GM08714 (cell line): ENCODE measurements at regions not wholly inside any gene's neighbourhood (a gene's known extent, or its start where the extent isn't known, plus 50 kb on each side); places are given as distances from the start of the nearest gene placed in this dataset.

ENCODE experiments used
- H3K4me3 ChIP-seq: fragments of 200-500 bp; sonication (Bioruptor generic); 2 replicates; pipeline ENCODE4 v1.5.1; 2014; ENCODE audit warnings: mild to moderate bottlenecking, low read length, inconsistent platforms
- ZNF274 ChIP-seq: IDR thresholded peaks from 2 replicates; pipeline ENCODE4 v1.6.1; 2012; ENCODE audit warnings: mild to moderate bottlenecking, low read depth, low read length

DNA sequence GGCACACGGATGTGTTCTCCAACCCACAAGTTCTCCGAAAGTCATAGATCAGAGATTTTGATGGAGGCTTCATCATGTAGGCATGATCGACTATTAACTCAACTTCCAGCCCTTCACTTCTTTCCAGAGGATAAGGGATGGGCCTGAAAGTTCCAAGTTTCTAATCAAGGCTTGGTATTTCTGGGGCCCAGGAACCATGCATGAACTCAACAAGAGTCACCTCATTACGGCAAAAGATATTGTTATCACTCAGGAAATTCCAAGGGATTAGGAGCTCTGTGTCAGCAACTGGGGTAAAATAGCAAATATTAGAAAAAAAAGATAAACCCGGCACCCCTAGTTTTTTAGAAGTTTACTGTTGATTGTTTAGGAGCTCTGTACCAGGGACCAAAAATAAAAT lies 240.1 kb upstream of the PPP1R2C start:
- no peak overlapping the region for H3K4me3 ChIP-seq
- no peak for TF ChIP-seq ZNF274

DNA sequence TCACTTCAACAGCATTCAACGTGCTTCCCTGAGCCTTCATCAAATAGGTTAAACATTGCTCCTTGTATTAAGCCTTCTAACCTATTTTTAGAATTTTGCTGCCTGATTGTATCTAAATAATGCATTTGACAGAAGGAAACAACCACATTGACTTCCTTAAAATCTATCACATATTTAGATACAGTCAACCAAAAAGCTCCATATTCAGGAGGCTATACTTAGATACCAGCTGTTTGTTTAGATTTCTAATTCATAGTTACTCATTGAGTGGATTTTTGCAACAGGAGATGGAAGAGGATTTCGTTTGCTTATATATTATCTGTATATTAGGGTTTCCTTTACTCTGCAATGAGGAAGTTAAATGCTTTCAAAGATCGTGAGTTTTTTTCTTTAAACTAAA lies 241.1 kb upstream of the PPP1R2C start:
- H3K4me3 ChIP-seq = no peak overlapping the region
- no peak for TF ChIP-seq ZNF274

DNA sequence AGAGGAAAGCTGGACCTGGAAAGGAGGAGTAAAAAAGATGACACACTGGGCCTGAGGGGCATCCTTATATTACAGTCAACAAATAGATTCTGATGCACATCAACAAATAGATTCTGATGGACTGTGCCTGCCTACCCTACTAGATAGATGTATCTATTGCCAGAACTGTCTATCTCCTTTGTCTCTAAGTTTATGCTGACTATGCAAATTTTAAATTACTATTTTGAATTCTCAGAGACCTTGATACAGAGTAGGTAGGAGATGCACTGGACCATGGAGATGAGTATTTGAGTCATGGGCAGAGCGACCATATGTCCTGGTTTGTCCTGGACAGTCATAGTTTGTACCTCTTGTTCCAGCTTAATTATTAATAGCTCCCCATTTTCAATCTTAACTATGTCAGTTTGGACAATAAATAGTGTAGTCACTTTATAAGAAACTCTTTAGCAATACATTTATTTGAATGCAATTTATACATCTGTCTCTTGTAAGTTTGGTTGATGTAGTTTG lies 247.9 kb upstream of the PPP1R2C start:
- TF ChIP-seq ZNF274 = no peak

DNA sequence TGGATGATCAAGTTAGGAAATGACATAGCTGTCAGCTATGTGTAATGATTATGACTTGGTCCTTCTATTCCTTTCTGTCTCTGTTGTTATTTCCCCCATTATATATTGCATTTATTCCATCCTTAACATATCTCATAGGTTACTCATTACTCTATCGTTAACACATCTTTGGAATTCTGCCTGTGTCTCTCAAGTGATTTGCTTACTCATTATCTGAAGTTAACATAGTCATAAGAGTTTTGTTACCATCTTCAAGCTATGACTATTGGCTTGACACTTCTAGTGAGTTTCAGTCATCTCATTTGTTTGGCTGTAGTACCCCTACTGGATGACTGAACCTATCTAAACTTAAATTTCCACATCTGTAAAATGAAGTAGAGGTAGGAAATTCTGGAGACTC lies 286.1 kb upstream of the PPP1R2C start:
- no peak overlapping the region for H3K4me3 ChIP-seq
- TF ChIP-seq ZNF274 = no peak

More for the DNA sequence above, 247.9 kb upstream of the PPP1R2C start:
- no peak overlapping the region for H3K4me3 ChIP-seq

DNA sequence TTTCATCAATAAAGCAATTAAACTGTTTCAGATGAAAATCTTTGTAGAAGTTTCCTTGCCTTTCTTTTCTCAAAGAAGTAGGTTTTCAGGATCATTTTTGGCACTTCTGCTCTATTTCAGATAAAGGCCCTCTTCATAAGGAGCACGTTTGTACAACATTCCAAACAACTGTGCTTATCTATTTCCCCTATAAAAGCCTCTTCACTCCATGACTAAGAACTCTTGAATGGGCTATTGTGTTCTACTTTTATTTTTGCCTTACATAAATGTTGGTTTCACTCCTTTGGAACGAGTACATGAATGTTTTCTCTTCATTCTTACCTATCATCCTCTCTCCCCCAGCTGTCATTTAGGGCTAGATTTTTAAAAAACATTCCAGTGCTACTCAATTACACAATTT lies 288.0 kb upstream of the PPP1R2C start:
- H3K4me3 ChIP-seq = no peak overlapping the region
- TF ChIP-seq ZNF274 = no peak

DNA sequence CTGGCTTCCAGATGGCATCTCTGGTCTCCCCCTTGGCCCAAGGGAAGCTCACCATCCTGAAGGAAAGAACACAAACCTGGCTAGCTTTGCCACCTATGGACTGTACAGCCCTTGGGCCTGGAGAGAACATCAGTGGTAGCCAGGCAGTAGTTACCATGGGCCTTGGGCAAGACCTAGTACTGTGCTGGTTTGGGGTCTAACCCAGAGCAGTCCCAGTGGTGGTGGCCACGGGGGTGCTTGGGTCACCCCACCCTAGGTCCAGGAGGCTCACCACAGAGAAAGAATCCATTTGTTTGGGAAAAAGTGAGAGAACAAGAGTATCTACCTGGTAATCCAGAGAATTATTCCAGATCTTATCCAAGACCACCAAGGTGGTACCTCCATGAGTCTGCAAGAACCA lies 290.7 kb upstream of the PPP1R2C start:
- TF ChIP-seq ZNF274 = no peak
- no peak overlapping the region for H3K4me3 ChIP-seq

DNA sequence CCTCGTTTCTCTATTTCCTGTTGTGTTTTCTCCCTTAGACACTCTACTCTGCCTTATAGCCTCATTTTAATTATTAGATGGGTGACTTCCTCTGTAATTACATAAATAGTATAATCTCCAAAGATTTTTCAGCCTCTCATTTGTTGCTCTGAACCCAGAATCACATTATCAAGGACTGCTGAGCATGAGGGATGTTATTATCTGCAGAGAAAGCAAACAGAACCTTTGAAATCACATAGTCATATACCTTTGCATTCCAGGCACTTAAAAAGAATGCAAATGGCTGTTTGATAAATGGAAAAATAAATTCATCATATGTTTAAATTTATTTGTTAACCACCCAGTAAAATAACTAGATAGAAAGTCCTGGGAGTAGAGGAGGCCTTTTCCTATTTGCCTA lies 305.1 kb upstream of the PPP1R2C start:
- no peak overlapping the region for H3K4me3 ChIP-seq
- no peak for TF ChIP-seq ZNF274

DNA sequence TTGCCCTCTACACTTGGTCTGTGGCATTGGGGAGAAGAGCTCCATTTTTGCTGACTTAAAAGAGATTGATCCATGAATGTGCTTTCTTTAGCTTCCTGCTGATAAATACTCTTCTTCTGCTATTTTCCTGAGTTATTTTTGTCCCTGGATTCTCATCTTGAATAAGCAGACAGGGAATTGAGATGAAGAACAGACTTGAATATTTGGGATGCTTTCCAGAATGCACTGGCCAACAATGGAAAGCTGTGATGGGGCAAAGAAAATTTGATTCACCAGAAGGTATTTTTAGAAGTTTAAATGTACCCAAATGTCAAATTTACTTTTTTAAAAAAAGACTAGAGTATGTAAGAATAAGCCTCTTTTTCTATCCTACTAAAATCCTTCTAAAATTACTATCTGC lies 309.9 kb upstream of the PPP1R2C start:
- TF ChIP-seq ZNF274 = no peak
- H3K4me3 ChIP-seq = no peak overlapping the region

DNA sequence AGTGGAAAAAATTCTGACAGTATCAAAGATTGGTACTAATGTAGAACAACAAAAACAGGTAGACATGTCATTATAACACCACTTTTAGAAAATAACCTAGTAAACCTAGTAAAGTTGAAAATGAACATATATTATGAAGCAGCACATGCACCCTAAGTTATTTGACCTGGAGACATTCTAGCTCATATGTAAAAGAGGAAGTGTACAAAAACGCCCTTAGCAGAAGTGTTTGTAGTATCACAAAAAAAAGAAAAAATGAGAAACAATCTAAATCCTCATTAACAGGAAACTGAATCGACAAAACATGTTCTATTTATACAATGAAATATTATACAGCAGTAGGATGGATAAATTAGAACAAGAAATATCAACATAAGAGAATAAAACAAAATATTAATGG lies 318.9 kb upstream of the PPP1R2C start:
- no peak for TF ChIP-seq ZNF274
- H3K4me3 ChIP-seq = no peak overlapping the region

DNA sequence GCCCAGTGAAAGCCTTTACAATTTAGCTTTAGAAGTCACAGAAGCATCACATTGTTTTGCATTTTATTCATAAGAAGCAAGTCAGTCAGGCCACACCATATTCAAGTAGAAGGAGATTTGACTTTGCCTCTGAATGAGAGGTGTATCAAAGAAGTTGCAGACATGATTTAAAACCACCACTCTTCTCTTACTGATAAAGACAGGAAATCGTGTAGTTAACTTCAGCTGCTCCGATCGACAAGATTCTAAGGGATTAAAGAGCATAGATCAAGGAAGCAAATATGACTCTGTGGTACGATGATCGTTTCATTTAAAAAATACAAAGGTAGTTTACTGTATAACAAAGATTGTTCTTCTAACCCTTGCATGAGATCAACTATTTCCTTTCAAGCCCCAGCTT lies 328.0 kb upstream of the PPP1R2C start:
- H3K4me3 ChIP-seq = no peak overlapping the region
- no peak for TF ChIP-seq ZNF274

DNA sequence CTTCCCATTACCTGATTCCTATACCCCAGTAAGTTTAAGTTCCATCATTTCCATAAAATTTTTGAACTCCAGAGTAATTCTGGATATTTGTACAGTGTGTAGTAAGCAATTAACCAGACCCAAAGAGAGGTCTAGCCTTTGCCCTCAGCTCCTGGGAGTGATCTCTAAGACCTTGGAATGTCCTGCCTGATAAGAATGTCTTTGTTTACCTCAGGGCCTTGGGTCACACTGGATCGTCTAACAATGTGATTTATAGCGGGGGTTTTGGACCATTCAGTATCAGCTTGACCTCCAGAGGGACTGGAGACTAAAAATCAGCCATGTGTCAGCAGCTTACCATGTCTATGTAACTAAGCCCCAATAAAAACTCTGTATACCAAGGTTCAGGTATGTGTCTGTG lies 330.9 kb upstream of the PPP1R2C start:
- no peak for TF ChIP-seq ZNF274
- no peak overlapping the region for H3K4me3 ChIP-seq

DNA sequence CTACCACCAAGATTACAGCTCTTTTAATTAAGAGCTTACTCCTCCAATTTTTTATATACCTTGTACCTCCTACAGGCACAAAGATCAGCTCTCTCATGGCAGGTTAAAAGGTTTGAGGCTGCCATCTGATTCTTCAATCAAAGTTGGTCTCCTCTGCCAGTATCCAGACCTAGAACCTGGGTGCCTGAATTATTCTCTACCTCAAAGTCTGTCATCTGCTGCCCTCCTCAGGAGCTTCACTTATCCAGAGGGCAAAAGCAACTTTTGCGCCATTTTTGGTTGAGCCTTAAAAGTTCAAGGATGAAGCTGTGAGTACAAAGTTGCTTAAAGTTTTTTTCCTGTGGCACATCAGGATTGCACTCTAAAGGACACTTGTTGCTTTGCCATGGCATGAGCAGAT lies 343.7 kb upstream of the PPP1R2C start:
- no peak for TF ChIP-seq ZNF274
- H3K4me3 ChIP-seq = no peak overlapping the region

DNA sequence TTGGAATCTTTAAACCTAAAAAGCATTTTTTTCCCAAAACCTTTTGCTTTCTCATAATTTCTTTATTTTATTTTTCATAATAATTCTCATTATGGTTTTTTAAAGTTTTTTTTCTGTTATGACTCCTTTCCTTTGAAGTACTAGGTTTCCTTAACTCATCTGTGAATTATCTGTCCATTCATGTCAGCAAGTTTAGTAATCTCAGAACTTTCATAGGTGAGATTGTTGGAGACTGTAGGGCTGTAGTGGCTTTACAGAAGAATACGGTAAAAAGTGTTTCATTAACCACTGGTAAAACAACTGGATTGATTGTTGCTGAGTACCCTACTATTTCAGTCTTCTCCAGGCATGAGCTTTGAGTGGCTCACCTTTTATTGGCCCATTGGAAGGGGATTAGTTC lies 361.7 kb upstream of the PPP1R2C start:
- TF ChIP-seq ZNF274 = no peak

DNA sequence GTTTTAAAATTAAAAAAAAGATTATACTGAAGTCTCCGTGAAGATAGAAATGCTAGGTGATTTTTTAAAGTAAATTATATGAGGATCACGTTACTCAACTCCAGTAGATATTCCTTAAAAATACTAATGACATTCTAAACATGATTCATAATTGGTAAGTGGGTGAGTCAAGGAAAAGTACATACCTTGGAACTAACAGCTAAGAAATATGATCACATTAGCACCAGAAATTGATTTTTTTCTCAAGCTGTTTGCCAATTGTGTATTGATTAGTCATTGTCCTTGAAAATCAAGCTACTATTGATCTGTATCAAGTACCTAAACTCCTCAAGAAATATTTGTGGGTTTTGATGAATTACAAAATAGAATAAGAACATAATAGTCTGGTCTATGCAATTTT lies 362.6 kb upstream of the PPP1R2C start:
- no peak overlapping the region for H3K4me3 ChIP-seq
- TF ChIP-seq ZNF274 = no peak

More for the DNA sequence above, 361.7 kb upstream of the PPP1R2C start:
- H3K4me3 ChIP-seq = no peak overlapping the region

DNA sequence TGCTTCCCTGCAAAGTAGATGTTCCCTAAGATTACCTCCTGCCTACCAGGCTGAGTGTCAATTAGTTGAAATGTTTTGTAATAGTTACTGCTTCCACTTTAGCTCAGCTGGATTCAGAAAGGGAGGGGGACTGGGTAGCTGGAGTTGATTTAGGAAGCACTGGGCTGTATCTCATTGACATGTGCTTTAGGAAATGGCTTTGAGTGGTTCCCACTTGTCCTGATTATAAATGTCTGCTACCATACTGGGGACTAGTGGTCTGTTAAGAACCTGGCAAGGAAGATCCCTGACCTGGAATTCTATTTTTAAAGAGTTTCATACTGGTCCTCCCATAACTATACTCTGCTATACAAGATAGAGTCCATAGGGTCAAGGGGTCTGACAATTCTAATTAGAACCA lies 363.9 kb upstream of the PPP1R2C start:
- no peak overlapping the region for H3K4me3 ChIP-seq
- no peak for TF ChIP-seq ZNF274

DNA sequence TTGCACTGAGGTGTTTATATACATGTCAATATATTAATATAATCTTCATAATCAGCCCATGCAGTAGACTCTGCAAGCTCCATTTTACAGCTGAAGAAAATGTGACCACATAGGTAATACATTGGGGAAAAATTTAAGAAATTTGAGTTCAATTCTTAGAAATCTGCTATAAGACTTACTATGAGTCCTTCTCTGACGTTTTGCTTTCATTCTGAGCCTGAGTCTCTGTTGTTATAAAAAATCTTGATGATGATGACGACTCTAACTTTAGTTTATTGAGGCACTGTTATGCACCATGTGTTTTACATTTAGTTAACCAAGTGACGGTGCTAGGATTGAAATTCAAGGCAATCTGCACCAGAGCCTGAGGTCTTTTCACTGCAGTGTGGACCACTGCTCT lies 370.3 kb upstream of the PPP1R2C start:
- no peak for TF ChIP-seq ZNF274
- no peak overlapping the region for H3K4me3 ChIP-seq

DNA sequence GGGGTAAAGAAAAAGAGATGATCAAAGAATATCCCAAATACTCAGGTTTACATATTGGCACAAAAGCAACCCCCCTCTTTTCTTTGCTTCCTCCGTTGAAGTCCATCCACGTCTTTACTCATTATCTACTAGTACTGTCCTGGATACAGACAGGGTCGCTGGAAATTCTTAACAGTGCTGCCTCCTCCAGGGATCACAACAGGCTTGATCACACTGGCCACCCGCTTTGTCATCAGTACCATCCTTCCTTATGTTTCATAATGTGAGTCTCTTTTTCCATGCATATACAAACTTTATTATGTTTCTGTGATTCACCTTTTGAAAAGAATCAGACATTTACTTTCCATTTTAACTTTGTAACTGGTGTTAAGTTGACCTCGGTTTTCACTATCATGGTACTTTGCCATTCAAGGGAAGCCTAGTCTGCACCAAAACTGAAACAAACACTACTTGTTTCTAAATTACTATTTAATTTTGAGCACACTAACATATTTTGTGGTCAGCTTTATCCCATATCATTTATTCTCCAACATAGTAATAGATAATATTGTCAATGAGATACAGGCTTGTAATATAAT lies 387.5 kb upstream of the PPP1R2C start:
- H3K4me3 ChIP-seq = no peak overlapping the region
- TF ChIP-seq ZNF274 = no peak
